ENCODE measurements at regions not wholly inside any gene's neighbourhood (a gene's known extent, or its start where the extent isn't known, plus 50 kb on each side); places are given as distances from the start of the nearest gene placed in this dataset.

DNA sequence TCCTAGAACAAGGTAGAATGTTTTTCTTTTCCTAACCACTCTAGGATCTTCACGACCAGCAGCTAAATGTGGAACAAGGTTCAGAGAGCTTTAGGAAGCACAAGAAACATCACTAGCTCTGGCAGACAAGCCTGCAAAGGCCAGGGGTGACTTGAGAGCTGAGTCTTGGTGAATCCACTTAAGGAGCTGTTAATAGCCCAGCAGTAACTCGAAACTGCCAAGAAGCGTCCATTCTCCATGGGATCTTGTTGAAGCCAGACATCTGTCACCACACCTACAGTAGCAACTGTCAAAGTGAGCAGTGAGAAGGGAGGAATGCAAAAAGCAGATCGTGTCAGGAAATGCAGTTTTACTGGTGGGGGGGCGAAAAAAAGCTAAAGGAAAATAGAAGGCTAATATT, 87.2 kb downstream of the ATPSCKMT start:
- TF ChIP-seq, protein P1, sequence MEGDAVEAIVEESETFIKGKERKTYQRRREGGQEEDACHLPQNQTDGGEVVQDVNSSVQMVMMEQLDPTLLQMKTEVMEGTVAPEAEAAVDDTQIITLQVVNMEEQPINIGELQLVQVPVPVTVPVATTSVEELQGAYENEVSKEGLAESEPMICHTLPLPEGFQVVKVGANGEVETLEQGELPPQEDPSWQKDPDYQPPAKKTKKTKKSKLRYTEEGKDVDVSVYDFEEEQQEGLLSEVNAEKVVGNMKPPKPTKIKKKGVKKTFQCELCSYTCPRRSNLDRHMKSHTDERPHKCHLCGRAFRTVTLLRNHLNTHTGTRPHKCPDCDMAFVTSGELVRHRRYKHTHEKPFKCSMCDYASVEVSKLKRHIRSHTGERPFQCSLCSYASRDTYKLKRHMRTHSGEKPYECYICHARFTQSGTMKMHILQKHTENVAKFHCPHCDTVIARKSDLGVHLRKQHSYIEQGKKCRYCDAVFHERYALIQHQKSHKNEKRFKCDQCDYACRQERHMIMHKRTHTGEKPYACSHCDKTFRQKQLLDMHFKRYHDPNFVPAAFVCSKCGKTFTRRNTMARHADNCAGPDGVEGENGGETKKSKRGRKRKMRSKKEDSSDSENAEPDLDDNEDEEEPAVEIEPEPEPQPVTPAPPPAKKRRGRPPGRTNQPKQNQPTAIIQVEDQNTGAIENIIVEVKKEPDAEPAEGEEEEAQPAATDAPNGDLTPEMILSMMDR (IDR thresholded peaks at IDR 0.05 in 8 of 11, conservative IDR thresholded peaks at IDR 0.05 in 3 of 11), result no peak
- no peak for TF ChIP-seq POLR2A (IDR thresholded peaks at IDR 0.05)
